Mesendoderm (in vitro differentiated cells): ENCODE measurements at regions not wholly inside any gene's neighbourhood (a gene's known extent, or its start where the extent isn't known, plus 50 kb on each side); places are given as distances from the start of the nearest gene placed in this dataset.
A peak's percentile ranks its signal among the peaks of the same experiment; 100 is the strongest.

Experiments
- DNase-seq: peaks from one replicate; pipeline ENCODE4 v3.0.0; 2013
- H2AK5ac ChIP-seq: 2 replicates; pipeline ENCODE4 v1.6.1; 2013; ENCODE audit warnings: low read length, inconsistent platforms
- H2BK120ac ChIP-seq: 2 replicates; pipeline ENCODE4 v1.6.1; 2013; ENCODE audit warnings: low read depth, mild to moderate bottlenecking, low read length, moderate library complexity, mixed read lengths
- H2BK15ac ChIP-seq: replicated peaks from 2 replicates; pipeline ENCODE4 v1.6.1; 2013; ENCODE audit warnings: low read depth, mild to moderate bottlenecking, moderate library complexity
- H2BK5ac ChIP-seq: 2 replicates; pipeline ENCODE4 v1.6.1; 2013; ENCODE audit warnings: low read length, inconsistent platforms
- H3K18ac ChIP-seq: 2 replicates; pipeline ENCODE4 v1.6.1; 2013; ENCODE audit warnings: mild to moderate bottlenecking, low read length, mixed read lengths
- H3K23ac ChIP-seq: one replicate; pipeline ENCODE4 v1.6.1; 2013; ENCODE audit warnings: low read length
- H3K27ac ChIP-seq: 2 replicates; pipeline ENCODE4 v1.5.1; 2013; ENCODE audit warnings: low read depth, mild to moderate bottlenecking, inconsistent platforms, low read length, moderate library complexity
- H3K27me3 ChIP-seq: 2 replicates; pipeline ENCODE4 v1.6.1; 2013; ENCODE audit warnings: low read length, control low read depth, mild to moderate bottlenecking, inconsistent platforms; ENCODE audit not compliant: insufficient read depth, poor library complexity
- H3K36me3 ChIP-seq: 2 replicates; pipeline ENCODE4 v1.6.1; 2013; ENCODE audit warnings: low read length, inconsistent platforms; ENCODE audit not compliant: control insufficient read depth, insufficient read depth
- H3K4ac ChIP-seq: one replicate; pipeline ENCODE4 v1.6.1; 2013; ENCODE audit warnings: low read depth, mild to moderate bottlenecking, low read length, moderate library complexity
- H3K4me1 ChIP-seq: 2 replicates; pipeline ENCODE4 v1.6.1; 2013; ENCODE audit warnings: low read depth, low read length, inconsistent platforms; ENCODE audit not compliant: control insufficient read depth
- H3K4me2 ChIP-seq: 2 replicates; pipeline ENCODE4 v1.6.1; 2013; ENCODE audit warnings: low read length
- H3K4me3 ChIP-seq: 2 replicates; pipeline ENCODE4 v1.5.1; 2013; ENCODE audit warnings: mild to moderate bottlenecking, low read length
- H3K56ac ChIP-seq: one replicate; pipeline ENCODE4 v1.6.1; 2013; ENCODE audit warnings: low read length
- H3K79me1 ChIP-seq: 2 replicates; pipeline ENCODE4 v1.6.1; 2013; ENCODE audit warnings: low read length, inconsistent platforms
- H3K79me2 ChIP-seq: 2 replicates; pipeline ENCODE4 v1.6.1; 2013; ENCODE audit warnings: mild to moderate bottlenecking, low read length; ENCODE audit not compliant: control insufficient read depth, insufficient read depth
- H3K9ac ChIP-seq: 2 replicates; pipeline ENCODE4 v1.6.1; 2013; ENCODE audit warnings: low read length, inconsistent platforms
- H4K5ac ChIP-seq: one replicate; pipeline ENCODE4 v1.6.1; 2013; ENCODE audit warnings: low read length
- H4K8ac ChIP-seq: one replicate; pipeline ENCODE4 v1.6.1; 2013; ENCODE audit warnings: low read depth, mild to moderate bottlenecking, control low read depth, low read length, moderate library complexity
- WGBS: extraction: QIAGEN DNeasy Blood & Tissue Kit; methylation state at CpG from one replicate; pipeline ENCODE4 v1.1.7; 2013; ENCODE audit warnings: low lambda C conversion rate, missing lambda C conversion rate; ENCODE audit not compliant: insufficient coverage; ENCODE audit errors: extremely low coverage; 5-methylcytosine and 5-hydroxymethylcytosine counted together

DNA sequence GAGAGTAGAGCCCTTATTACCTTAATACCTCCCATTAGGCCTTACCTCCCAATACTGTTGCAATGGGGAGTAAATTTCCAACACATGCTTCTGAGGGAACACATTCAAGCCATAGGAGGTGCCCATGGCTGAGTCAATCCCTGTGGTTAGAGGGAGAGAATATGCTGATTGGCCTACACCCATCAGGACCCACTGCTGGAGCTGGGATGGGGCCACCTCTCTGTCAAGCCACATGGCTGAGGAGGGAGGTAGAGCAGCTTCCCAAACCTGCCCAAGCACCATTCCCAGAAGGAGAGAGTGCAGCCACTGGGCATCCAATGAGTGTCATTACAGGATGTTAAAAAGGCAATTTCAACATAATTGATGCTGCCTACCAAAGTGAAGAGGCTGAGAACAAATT is 228.1 kb downstream of the C1orf94 start:
- Histone ChIP-seq H2AK5ac (no peak overlapping the region), H3K4ac (no peak overlapping the region), H3K4me2 (no peak overlapping the region), H4K8ac (no peak overlapping the region), H3K4me1 (no peaks in the 10 kb centered on the region), H3K9ac (no peak overlapping the region), H2BK120ac (no peak overlapping the region), H3K4me3 (no peak overlapping the region), H4K5ac (no peak overlapping the region), H3K56ac (no peak overlapping the region), H3K79me2 (no peaks in the 10 kb centered on the region), H3K27ac (no peak overlapping the region), H2BK5ac (no peak overlapping the region), H3K79me1 (no peaks in the 10 kb centered on the region), H3K18ac (no peak overlapping the region), H3K27me3 (no peaks in the 10 kb centered on the region), H2BK15ac (no peak overlapping the region), H3K36me3 (no peaks in the 10 kb centered on the region), H3K23ac (no peak overlapping the region)
- DNase-seq: no peak

DNA sequence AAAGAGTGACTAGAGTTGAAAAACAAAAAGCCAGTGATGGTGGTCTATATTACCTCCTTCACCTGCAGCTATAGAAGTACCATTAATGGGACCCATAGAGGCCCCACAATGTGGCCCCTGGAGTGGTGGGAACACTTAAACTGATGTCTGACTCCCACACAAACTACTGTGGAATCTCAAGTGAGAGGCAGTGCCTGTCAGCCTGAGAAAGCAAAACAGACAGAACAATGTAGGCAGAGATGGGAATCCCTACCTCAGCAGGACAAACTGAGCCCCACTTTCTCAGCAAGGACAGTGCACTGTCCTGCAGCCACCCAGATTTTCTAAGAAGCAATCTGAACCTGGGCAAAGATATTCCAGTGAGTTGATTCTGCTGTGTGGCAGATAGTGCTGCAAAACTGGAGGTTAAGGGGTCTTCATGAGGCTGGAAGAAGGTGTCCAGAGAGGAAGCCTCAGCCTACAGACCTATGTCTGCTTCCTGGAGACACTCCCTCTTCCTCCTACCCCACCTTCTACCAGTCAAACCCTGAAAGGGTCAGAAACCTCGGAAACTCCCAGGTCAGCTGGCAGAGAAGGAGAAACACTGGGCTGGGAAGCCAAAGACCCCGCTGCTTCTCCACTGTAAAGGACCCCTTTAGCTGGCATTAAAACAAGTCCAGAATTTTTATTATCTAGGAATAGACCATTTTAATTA is 228.7 kb downstream of the C1orf94 start:
- H3K4ac ChIP-seq: no peak overlapping the region
- no CpG with 5 or more reads among the region's 2 CpGs for WGBS

DNA sequence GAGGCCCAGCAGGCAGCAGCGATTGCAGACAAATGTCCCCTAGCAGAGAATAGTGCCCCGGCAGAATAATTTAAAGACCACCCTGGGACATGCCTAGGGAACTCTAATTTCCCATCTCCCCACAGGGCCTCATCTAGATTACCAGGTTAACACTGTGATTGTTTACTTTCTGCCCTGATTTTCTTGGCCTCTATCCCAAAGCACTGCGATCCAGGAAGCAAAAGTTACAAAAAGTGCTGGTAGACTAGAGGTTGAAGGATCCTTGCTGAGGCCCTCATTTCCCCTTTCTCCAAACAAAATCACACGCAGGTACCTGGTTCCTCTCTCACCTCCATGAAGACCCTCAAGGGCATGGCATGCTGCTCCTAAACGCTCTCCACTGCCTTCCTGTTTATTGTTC is 229.7 kb downstream of the C1orf94 start:
- WGBS: no CpG with 5 or more reads among the region's 5 CpGs
- Histone ChIP-seq H4K5ac (no peak overlapping the region), H3K4me1 (no peaks in the 10 kb centered on the region), H3K27ac (no peak overlapping the region), H3K4me3 (no peak overlapping the region), H2BK15ac (no peak overlapping the region), H3K79me1 (no peaks in the 10 kb centered on the region), H3K18ac (no peak overlapping the region), H4K8ac (no peak overlapping the region), H3K36me3 (no peaks in the 10 kb centered on the region), H2BK5ac (no peak overlapping the region), H3K79me2 (no peaks in the 10 kb centered on the region), H2BK120ac (no peak overlapping the region), H3K27me3 (no peaks in the 10 kb centered on the region), H2AK5ac (no peak overlapping the region), H3K9ac (no peak overlapping the region), H3K4ac (no peak overlapping the region), H3K4me2 (no peak overlapping the region), H3K23ac (no peak overlapping the region), H3K56ac (no peak overlapping the region)
- no peak for DNase-seq

More for the DNA sequence above, 228.7 kb downstream of the C1orf94 start:
- Histone ChIP-seq H3K36me3 (no peaks in the 10 kb centered on the region), H3K18ac (no peak overlapping the region), H3K9ac (no peak overlapping the region), H2BK120ac (no peak overlapping the region), H3K27ac (no peak overlapping the region), H3K79me2 (no peaks in the 10 kb centered on the region), H2AK5ac (no peak overlapping the region), H3K56ac (no peak overlapping the region), H4K8ac (no peak overlapping the region), H2BK15ac (no peak overlapping the region), H3K79me1 (no peaks in the 10 kb centered on the region), H2BK5ac (no peak overlapping the region), H3K4me1 (no peaks in the 10 kb centered on the region), H3K4me3 (no peak overlapping the region), H3K27me3 (no peaks in the 10 kb centered on the region), H3K23ac (no peak overlapping the region), H4K5ac (no peak overlapping the region), H3K4me2 (no peak overlapping the region)
- no peak for DNase-seq

DNA sequence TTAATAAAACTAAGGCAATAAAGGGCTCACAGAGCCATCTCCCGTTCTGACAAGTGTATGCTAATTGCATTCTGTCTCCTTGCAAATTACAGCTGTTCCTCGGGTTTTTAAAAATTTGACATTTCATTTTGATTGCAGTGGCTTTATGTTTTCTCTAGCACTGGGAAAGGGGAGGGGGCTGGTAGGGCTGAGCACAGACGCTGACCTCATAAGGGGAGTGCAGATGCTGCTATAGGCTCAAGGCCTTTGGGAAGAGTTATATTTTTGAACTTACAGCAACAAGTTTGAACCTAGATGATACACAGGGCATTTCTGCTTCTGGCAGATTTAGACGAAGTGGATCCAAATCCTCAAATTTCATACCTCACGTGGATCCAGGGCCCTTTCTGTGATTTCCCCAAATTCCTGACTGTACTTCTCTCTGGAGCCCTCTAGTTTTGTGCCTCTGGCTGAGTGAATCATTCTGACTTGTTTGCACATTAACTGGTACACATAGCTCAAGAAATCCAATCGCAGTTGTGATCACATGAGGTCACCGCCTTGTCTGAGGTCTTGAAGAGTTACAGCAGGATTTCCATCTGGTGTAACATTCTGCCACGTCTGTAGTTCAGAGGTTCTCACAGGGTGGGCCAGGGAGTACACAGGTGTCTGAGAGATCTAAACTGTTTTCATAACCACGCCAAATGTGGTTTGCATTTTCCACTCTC is 230.3 kb downstream of the C1orf94 start:
- Histone ChIP-seq H3K79me1 (no peaks in the 10 kb centered on the region), H3K27ac (no peak overlapping the region), H3K4ac (no peak overlapping the region), H3K18ac (no peak overlapping the region), H4K8ac (no peak overlapping the region), H3K27me3 (no peaks in the 10 kb centered on the region), H3K56ac (no peak overlapping the region), H2BK120ac (no peak overlapping the region), H3K4me3 (no peak overlapping the region), H3K4me2 (no peak overlapping the region), H3K4me1 (no peaks in the 10 kb centered on the region), H3K79me2 (no peaks in the 10 kb centered on the region), H3K36me3 (no peaks in the 10 kb centered on the region), H4K5ac (no peak overlapping the region), H2BK15ac (no peak overlapping the region), H3K9ac (no peak overlapping the region), H2AK5ac (no peak overlapping the region), H3K23ac (no peak overlapping the region), H2BK5ac (no peak overlapping the region)
- DNase-seq: no peak
- no CpG with 5 or more reads among the region's 9 CpGs for WGBS

DNA sequence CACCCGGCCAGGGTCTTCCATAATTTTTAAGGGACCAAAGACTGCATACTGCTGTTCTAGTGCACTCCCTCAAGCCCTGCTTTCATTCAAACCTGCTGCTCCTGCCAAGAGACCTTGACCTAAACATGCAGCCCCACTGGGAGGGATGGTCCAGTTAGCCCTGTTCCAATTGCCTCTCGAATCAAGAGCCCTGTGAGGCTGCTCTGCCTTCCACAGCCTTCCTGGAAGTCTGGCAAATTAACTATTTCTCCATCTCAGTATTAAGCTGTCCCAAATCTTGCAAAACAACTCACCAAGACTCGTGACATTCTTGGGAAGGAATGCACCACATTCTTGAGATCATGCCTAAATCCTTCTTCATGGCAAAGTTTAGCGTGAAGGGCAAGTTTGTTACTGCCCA is 231.3 kb downstream of the C1orf94 start:
- H3K56ac ChIP-seq: no peak overlapping the region
- WGBS: no CpG with 5 or more reads among the region's 4 CpGs
- no peak overlapping the region for H3K4me2 ChIP-seq
- H2AK5ac ChIP-seq: no peak overlapping the region
- no peaks in the 10 kb centered on the region for H3K4me1 ChIP-seq
- no peak overlapping the region for H2BK15ac ChIP-seq
- H3K79me2 ChIP-seq: no peaks in the 10 kb centered on the region
- no peak overlapping the region for H2BK5ac ChIP-seq
- H3K9ac ChIP-seq: no peak overlapping the region
- H4K5ac ChIP-seq: no peak overlapping the region
- no peak overlapping the region for H3K4me3 ChIP-seq
- no peak overlapping the region for H2BK120ac ChIP-seq
- H3K18ac ChIP-seq: no peak overlapping the region
- no peak overlapping the region for H3K23ac ChIP-seq
- no peak overlapping the region for H3K27ac ChIP-seq
- H4K8ac ChIP-seq: no peak overlapping the region
- H3K79me1 ChIP-seq: no peaks in the 10 kb centered on the region
- no peaks in the 10 kb centered on the region for H3K36me3 ChIP-seq
- peak; percentile 42 for DNase-seq
- H3K27me3 ChIP-seq: no peaks in the 10 kb centered on the region
- no peak overlapping the region for H3K4ac ChIP-seq
